DMS153 treated with DMSO at 0.1 percent for 48 hours (cell line): ENCODE measurements at regions not wholly inside any gene's neighbourhood (a gene's known extent, or its start where the extent isn't known, plus 50 kb on each side); places are given as distances from the start of the nearest gene placed in this dataset.

Experiments
- DNase-seq: peaks from one replicate; lab custom pipeline; 2025; ENCODE audit not compliant: unreplicated experiment; lab: John Stamatoyannopoulos, UW

DNA sequence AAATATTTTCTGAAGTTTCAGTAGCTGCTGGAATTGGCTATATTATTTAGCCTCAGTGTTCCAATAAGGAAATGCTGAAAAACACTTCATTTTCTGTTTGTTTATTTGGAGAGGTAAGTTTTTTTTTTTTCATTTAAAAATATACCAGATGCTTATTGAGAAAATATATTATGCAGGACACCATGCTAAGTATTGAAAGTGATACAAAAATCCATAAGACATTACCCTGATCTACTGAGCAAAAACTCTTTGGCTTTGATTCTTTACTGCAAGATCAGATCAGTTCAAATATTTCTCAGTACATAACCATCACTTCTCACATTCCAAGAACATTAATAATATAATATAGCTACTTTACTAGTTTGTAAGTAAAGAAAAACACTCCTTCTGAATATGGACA lies 123.4 kb upstream of the PACRGL start:
- no peak for DNase-seq

GRCh38 chr4:20577702-20578101 lies 122.6 kb upstream of the PACRGL start:
- no peak for DNase-seq

DNA sequence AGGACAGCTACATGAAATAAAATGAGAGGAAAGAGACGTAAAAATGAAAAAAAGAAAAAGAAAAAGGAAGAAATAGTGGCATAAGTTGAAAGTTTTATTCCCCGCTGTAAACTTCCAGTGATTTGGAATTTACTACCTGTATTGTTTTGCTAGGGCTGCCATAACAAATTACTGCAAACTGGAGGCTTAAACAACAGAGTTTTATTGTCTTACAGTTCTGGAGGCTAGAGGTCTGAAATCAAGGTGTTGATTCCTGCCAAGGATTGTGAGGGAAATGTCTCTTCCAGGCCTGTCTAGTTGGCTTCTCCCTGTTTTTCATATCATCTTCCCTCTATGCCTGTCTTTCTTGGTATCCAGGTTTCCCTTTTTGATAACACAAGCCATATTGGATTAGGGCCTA lies 119.4 kb upstream of the PACRGL start:
- no peak for DNase-seq

DNA sequence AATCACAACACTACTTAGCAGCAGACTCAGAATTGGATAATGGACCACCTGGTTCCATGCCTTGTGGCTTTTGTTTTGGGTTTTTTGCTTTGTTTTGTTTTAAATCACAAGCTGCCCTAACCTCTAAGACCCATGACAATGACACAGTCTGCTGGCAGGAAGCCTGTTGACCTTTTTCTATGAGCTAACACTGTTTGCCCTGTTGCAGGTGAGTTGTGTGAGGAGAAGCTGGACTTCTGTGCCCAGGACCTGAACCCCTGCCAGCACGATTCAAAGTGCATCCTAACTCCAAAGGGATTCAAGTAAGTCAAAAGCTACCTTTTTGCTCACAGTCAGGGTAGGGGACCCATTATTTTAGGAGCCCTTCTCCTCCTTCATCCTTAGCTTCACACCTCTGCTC lies 110.8 kb upstream of the PACRGL start:
- DNase-seq = no peak

DNA sequence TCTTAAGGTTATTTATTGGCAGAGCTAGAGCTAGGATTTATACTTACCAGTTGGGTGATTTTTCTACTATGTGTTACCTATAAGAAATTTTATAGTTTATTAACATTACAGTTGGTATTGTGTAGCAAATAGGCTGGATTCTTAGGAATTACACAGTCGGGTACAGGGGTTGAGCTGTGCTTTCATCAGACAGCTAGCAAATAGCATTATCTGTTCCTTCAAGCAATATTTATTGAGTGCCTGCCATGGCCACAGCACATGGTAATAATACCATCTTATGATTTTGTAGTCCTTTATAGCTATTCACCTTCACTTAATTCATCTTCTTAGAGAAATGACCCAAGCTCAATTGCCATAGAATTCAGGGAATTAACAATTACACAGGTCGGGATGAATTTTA lies 109.4 kb upstream of the PACRGL start:
- no peak for DNase-seq

GRCh38 chr4:20591571-20591970 lies 108.7 kb upstream of the PACRGL start:
- no peak for DNase-seq

- no peak for DNase-seq
Observed at GRCh38 chr4:20592013-20592412, 108.2 kb upstream of the PACRGL start.

DNA sequence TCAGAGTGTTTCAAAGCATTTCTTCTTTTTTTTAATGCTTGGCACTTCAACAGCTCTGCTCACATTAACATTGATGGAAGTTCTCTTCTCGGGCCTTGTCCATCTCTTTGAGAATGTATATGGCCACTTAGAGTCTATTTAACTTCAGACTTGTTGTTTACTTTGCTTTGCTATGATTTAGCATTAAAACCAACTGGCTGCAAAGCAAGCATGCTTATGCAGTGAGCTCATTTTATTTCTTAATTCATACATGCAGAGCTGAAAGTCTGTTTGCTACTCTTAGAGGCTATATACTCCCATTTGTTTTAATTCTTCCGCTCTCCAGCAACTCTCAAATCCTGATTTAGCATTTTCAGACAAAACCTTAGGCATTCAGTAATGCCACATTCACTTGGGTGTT lies 107.6 kb upstream of the PACRGL start:
- no peak for DNase-seq

GRCh38 chr4:20598626-20599025 lies 101.6 kb upstream of the PACRGL start:
- no peak for DNase-seq

- DNase-seq = no peak
Observed at GRCh38 chr4:20603671-20604313, 96.5 kb upstream of the PACRGL start.

- no peak for DNase-seq
Observed at GRCh38 chr4:20612313-20612712, 87.9 kb upstream of the PACRGL start.

- no peak for DNase-seq
Observed at GRCh38 chr4:20614816-20615215, 85.4 kb upstream of the PACRGL start.

- no peak for DNase-seq
Observed at GRCh38 chr4:20615486-20616260, 84.6 kb upstream of the PACRGL start.

DNA sequence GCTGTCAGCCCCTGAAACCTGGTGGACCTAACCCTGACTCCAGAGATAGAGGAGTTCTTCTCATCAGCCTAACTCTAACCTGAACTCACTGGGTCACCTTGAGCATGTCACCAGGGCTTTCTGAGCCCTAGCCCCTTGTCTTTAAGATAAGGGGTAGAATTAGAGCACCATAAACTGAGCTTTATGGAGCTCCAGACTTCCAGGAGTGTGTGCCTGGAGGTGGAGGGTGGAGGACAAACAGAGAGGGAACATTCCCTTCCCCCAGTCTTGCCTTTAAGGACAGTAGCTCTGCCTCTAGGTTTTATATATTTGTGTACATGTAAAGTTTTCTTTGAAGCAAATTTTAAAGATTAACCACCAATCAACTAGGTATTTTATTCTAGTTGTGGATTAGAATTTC lies 83.9 kb upstream of the PACRGL start:
- DNase-seq = no peak

GRCh38 chr4:20616848-20617247 lies 83.4 kb upstream of the PACRGL start:
- no peak for DNase-seq

GRCh38 chr4:20617678-20618396 lies 82.4 kb upstream of the PACRGL start:
- DNase-seq = no peak

GRCh38 chr4:20618731-20619130 lies 81.5 kb upstream of the PACRGL start:
- DNase-seq = no peak

DNA sequence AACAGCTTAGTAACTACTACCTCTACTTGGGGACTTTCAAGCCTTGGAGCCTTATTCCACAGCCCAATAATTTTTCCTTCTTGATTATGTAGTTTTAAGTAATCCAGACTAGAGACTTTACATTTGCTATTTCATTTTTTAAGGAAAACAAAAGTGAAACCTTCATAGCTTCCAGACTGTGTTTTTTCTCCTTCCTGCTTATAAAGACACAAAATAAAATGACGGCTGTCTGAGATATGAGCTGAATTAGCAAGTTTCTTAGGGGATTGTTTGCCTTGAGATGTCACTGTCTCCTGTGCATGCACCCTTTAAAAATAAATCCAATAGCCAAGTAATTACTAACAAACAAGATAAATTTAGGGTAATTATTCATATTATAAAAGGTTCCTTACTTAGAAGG lies 78.8 kb upstream of the PACRGL start:
- no peak for DNase-seq

DNA sequence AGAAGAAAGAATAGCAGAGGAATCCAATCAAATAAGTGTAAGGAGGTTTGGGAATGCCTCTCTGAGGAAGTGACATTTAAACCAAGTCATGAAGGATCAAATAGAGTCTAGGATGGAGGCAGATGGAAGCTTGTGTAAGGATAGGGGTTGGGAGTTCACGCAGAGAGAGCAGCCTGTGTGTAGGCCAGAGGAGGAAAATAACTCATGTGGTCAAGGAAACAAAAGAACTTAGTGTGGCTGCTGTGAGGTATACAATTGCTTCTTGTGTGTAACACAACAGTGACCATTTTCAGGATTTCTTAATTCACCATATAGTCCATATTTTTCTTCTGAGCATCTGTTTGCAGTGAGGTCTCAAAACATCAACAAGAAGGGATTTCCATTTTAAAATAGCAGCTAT lies 77.6 kb upstream of the PACRGL start:
- DNase-seq = no peak

- no peak for DNase-seq
Observed at GRCh38 chr4:20623939-20624338, 76.3 kb upstream of the PACRGL start.

DNA sequence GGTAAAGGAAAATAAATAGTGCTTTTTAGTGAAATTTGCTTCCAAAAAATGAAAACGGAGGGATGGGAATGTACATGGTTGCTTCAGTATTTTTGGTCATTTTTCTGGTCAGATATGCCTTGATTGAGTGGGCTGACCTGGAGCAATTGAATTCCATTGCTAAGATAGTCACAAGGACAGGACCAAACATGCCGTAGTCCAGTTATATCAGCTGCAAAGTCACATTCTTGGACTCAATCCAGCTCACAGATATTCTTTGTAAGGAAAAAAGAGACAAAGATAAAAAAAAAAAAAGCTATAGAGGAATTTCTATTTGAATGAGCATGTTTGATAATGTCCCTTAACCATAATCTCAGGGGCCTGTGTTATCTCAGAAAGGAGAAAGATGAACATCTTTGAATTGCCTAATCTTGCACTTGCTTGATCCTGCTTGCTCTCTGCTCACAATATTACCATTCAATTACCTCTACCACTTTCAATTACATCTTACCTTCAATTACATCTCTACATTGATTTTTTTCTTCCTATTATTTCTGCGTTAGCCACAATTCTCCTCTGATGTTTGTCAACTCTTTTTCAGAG lies 75.4 kb upstream of the PACRGL start:
- DNase-seq = no peak

- DNase-seq = no peak
Observed at GRCh38 chr4:20625426-20625825, 74.8 kb upstream of the PACRGL start.
